ENCODE measurements at regions not wholly inside any gene's neighbourhood (a gene's known extent, or its start where the extent isn't known, plus 50 kb on each side); places are given as distances from the start of the nearest gene placed in this dataset.

GRCh38 chr5:17014686-17015085 lies 78.6 kb upstream of the MYO10 start:
- TF ChIP-seq CTCF (IDR thresholded peaks at IDR 0.05; ENCODE audit: low read depth, low read length, missing control alignments), result no peak
- Histone ChIP-seq H3K27me3 (replicated peaks) (no peaks in the 10 kb centered on the region), H3K27ac (no peak overlapping the region), H3K36me3 (replicated peaks) (no peaks in the 10 kb centered on the region), H3K4me3 (ENCODE audit: low read depth, low read length) (no peak overlapping the region)
- in situ Hi-C loops (cut with HindIII; ENCODE audit: low pct_ligation_motif_present, low sequenced_read_pairs), result no loop called here
- no peak for DNase-seq

- no peak overlapping the region for H3K27ac ChIP-seq
- in situ Hi-C loops (cut with HindIII; ENCODE audit: low pct_ligation_motif_present, low sequenced_read_pairs), result no loop called here
- H3K4me3 ChIP-seq (ENCODE audit: low read depth, low read length), result no peak overlapping the region
- no peaks in the 10 kb centered on the region for H3K27me3 ChIP-seq (replicated peaks)
- DNase-seq, result no peak
- no peaks in the 10 kb centered on the region for H3K36me3 ChIP-seq (replicated peaks)
- no peak for TF ChIP-seq CTCF (IDR thresholded peaks at IDR 0.05; ENCODE audit: low read depth, low read length, missing control alignments)
Observed at GRCh38 chr5:17018871-17019270, 82.8 kb upstream of the MYO10 start.

GRCh38 chr5:17019324-17019723 lies 83.2 kb upstream of the MYO10 start:
- in situ Hi-C loops (cut with HindIII; ENCODE audit: low pct_ligation_motif_present, low sequenced_read_pairs), result no loop called here
- no peak overlapping the region for H3K4me3 ChIP-seq (ENCODE audit: low read depth, low read length)
- H3K36me3 ChIP-seq (replicated peaks), result no peaks in the 10 kb centered on the region
- no peak for DNase-seq
- TF ChIP-seq CTCF (IDR thresholded peaks at IDR 0.05; ENCODE audit: low read depth, low read length, missing control alignments), result no peak
- no peaks in the 10 kb centered on the region for H3K27me3 ChIP-seq (replicated peaks)
- no peak overlapping the region for H3K27ac ChIP-seq

- no peak for DNase-seq
- Histone ChIP-seq H3K4me3 (ENCODE audit: low read depth, low read length) (no peak overlapping the region), H3K27me3 (replicated peaks) (no peaks in the 10 kb centered on the region), H3K27ac (no peak overlapping the region), H3K36me3 (replicated peaks) (no peaks in the 10 kb centered on the region)
- no peak for TF ChIP-seq CTCF (IDR thresholded peaks at IDR 0.05; ENCODE audit: low read depth, low read length, missing control alignments)
- in situ Hi-C loops (cut with HindIII; ENCODE audit: low pct_ligation_motif_present, low sequenced_read_pairs), result no loop called here
Observed at GRCh38 chr5:17020678-17021601, 84.9 kb upstream of the MYO10 start.

GRCh38 chr5:17021602-17021932 lies 85.5 kb upstream of the MYO10 start:
- in situ Hi-C loops (cut with HindIII; ENCODE audit: low pct_ligation_motif_present, low sequenced_read_pairs), result no loop called here
- no peak for TF ChIP-seq CTCF (IDR thresholded peaks at IDR 0.05; ENCODE audit: low read depth, low read length, missing control alignments)
- Histone ChIP-seq H3K36me3 (replicated peaks) (no peaks in the 10 kb centered on the region), H3K27ac (no peak overlapping the region), H3K4me3 (ENCODE audit: low read depth, low read length) (no peak overlapping the region), H3K27me3 (replicated peaks) (no peaks in the 10 kb centered on the region)
- no peak for DNase-seq

GRCh38 chr5:17022296-17022695 lies 86.2 kb upstream of the MYO10 start:
- Histone ChIP-seq H3K4me3 (ENCODE audit: low read depth, low read length) (no peak overlapping the region), H3K36me3 (replicated peaks) (no peaks in the 10 kb centered on the region), H3K27me3 (replicated peaks) (no peaks in the 10 kb centered on the region), H3K27ac (no peak overlapping the region)
- DNase-seq, result no peak
- in situ Hi-C loops (cut with HindIII; ENCODE audit: low pct_ligation_motif_present, low sequenced_read_pairs), result no loop called here
- TF ChIP-seq CTCF (IDR thresholded peaks at IDR 0.05; ENCODE audit: low read depth, low read length, missing control alignments), result no peak

All from brain microvascular endothelial cell (primary cell).